Panc1 (cell line): ENCODE measurements at regions not wholly inside any gene's neighbourhood (a gene's known extent, or its start where the extent isn't known, plus 50 kb on each side); places are given as distances from the start of the nearest gene placed in this dataset.

Source experiments
- ATAC-seq: fragments of 200-7000 bp; cut with Tn5 transposase; 2 replicates; pipeline ENCODE4 v1.9.1; 2020; ENCODE audit warnings: mild to moderate bottlenecking, moderate library complexity
- BruUV-seq: library from RNA; stranded (reverse); fragments of 400-500 nt; replicated peaks from 2 replicates; lab custom pipeline; 2021; lab: Mats Ljungman, UMichigan
- CTCF ChIA-PET: fragments of 300-600 bp; sonication (Branson Sonifier 250); formaldehyde crosslinking; loops from one replicate; lab custom pipeline; 2022; ENCODE audit warnings: antibody characterized with exemption; lab: Charles Lee
- POLR2A ChIA-PET: fragments of 300-600 bp; sonication (Branson Sonifier 250); formaldehyde crosslinking; loops from one replicate; lab custom pipeline; 2022; ENCODE audit warnings: antibody characterized with exemption; lab: Charles Lee
- DNase-seq: peaks from one replicate; pipeline ENCODE4 v3.0.0-alpha.2; 2010; ENCODE audit warnings: low read depth, low spot score
- H3K27ac ChIP-seq: 2 replicates; pipeline ENCODE4 v1.5.1; 2011; ENCODE audit warnings: mild to moderate bottlenecking, low read length, inconsistent platforms
- H3K27me3 ChIP-seq: fragments of 200-500 bp; sonication (Bioruptor generic); 2 replicates; pipeline ENCODE4 v1.6.0; 2014; ENCODE audit warnings: low read length, inconsistent platforms; ENCODE audit not compliant: control insufficient read depth, insufficient read depth
- H3K36me3 ChIP-seq: fragments of 200-500 bp; sonication (Bioruptor generic); 2 replicates; pipeline ENCODE4 v1.5.1; 2014; ENCODE audit warnings: inconsistent platforms, mild to moderate bottlenecking, low read length, moderate library complexity; ENCODE audit not compliant: control insufficient read depth, insufficient read depth
- H3K4me1 ChIP-seq: 2 replicates; pipeline ENCODE4 v1.5.1; 2011; ENCODE audit warnings: inconsistent platforms, mild to moderate bottlenecking, low read length, moderate library complexity; ENCODE audit not compliant: control insufficient read depth, insufficient read depth
- H3K4me3 ChIP-seq, 2 experiments: 2 replicates each; pipeline ENCODE4 v1.5.1; 2011 to 2012; ENCODE audit warnings: low read depth in 2 of 2, low read length in 2 of 2, mild to moderate bottlenecking in 2 of 2, inconsistent platforms in 1 of 2, moderate library complexity in 1 of 2
- H3K9me3 ChIP-seq: fragments of 200-500 bp; sonication (Bioruptor generic); 2 replicates; pipeline ENCODE4 v1.5.1; 2014; ENCODE audit warnings: low read depth, mild to moderate bottlenecking, inconsistent platforms, low read length, moderate library complexity; ENCODE audit not compliant: control insufficient read depth, insufficient read depth
- POLR2AphosphoS5 ChIP-seq: IDR thresholded peaks from 2 replicates; pipeline ENCODE4 v1.6.1; 2012; ENCODE audit warnings: mild to moderate bottlenecking, low read depth, low read length, moderate library complexity
- SIN3A ChIP-seq: IDR thresholded peaks from 2 replicates; pipeline ENCODE4 v1.6.1; 2012; ENCODE audit warnings: low read depth, mild to moderate bottlenecking, low read length, moderate library complexity, borderline replicate concordance; ENCODE audit not compliant: insufficient read depth
- TCF7L2 ChIP-seq: IDR thresholded peaks from 2 replicates; pipeline ENCODE4 v1.6.1; 2011; ENCODE audit warnings: mild to moderate bottlenecking, low read depth, low read length, inconsistent platforms
- in situ Hi-C: cut with HindIII; loops from 2 replicates; pipeline ENCODE4 v1.10.0; 2016; ENCODE audit warnings: low sequenced_read_pairs, low pct_unique_long_range_greater_than_20kb
- intact Hi-C: fragments of 100-400 bp; cut with micrococcal nuclease; formaldehyde crosslinking; loops from one replicate; pipeline ENCODE4 v1.10.0; 2022; ENCODE audit not compliant: unreplicated experiment
- TF ChIP-seq, protein P1 (sequence below): fragments of 450-650 bp; IDR thresholded peaks from 2 replicates; pipeline ENCODE4 v1.5.1; 2017; ENCODE audit warnings: mild to moderate bottlenecking
- TF ChIP-seq, protein P2 (sequence below), 2 experiments: IDR thresholded peaks; 2 replicates each; pipeline ENCODE4 v1.6.1; 2011 to 2012; ENCODE audit warnings: low read depth in 2 of 2, control low read depth in 1 of 2, low read length in 1 of 2, mild to moderate bottlenecking in 1 of 2, moderate library complexity in 1 of 2; ENCODE audit not compliant: insufficient read depth in 1 of 2

DNA sequence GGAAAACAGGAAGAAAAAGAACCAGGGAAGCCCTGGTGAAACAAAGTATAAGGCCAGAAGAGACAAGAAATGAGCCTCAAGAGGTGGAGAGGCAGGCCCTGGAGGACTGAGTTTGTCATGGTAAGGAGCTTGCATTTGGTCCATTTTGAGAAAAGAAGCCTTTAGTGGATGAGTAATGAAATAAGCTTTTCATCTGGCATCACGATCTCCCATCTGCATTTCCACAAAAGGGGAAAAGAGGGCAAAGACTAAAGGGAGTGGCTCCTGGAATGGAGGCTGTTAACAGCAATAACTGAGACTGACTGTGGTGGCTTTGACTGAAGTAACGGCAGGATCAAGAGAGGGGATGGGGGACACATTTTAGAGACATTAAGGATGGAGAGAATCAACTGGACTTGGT is 148.8 kb upstream of the NBEA start:
- Histone ChIP-seq H3K4me3 (no peak overlapping the region), H3K4me1 (no peaks in the 10 kb centered on the region), H3K36me3 (no peaks in the 10 kb centered on the region), H3K9me3 (no peaks in the 10 kb centered on the region), H3K27me3 (no peaks in the 10 kb centered on the region), H3K27ac (no peak overlapping the region)
- no peak for ATAC-seq
- TF ChIP-seq SIN3A (no peak), POLR2AphosphoS5 (no peak), TCF7L2 (no peak)
- TF ChIP-seq, protein P1, sequence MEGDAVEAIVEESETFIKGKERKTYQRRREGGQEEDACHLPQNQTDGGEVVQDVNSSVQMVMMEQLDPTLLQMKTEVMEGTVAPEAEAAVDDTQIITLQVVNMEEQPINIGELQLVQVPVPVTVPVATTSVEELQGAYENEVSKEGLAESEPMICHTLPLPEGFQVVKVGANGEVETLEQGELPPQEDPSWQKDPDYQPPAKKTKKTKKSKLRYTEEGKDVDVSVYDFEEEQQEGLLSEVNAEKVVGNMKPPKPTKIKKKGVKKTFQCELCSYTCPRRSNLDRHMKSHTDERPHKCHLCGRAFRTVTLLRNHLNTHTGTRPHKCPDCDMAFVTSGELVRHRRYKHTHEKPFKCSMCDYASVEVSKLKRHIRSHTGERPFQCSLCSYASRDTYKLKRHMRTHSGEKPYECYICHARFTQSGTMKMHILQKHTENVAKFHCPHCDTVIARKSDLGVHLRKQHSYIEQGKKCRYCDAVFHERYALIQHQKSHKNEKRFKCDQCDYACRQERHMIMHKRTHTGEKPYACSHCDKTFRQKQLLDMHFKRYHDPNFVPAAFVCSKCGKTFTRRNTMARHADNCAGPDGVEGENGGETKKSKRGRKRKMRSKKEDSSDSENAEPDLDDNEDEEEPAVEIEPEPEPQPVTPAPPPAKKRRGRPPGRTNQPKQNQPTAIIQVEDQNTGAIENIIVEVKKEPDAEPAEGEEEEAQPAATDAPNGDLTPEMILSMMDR, result no peak
- TF ChIP-seq, protein P2, sequence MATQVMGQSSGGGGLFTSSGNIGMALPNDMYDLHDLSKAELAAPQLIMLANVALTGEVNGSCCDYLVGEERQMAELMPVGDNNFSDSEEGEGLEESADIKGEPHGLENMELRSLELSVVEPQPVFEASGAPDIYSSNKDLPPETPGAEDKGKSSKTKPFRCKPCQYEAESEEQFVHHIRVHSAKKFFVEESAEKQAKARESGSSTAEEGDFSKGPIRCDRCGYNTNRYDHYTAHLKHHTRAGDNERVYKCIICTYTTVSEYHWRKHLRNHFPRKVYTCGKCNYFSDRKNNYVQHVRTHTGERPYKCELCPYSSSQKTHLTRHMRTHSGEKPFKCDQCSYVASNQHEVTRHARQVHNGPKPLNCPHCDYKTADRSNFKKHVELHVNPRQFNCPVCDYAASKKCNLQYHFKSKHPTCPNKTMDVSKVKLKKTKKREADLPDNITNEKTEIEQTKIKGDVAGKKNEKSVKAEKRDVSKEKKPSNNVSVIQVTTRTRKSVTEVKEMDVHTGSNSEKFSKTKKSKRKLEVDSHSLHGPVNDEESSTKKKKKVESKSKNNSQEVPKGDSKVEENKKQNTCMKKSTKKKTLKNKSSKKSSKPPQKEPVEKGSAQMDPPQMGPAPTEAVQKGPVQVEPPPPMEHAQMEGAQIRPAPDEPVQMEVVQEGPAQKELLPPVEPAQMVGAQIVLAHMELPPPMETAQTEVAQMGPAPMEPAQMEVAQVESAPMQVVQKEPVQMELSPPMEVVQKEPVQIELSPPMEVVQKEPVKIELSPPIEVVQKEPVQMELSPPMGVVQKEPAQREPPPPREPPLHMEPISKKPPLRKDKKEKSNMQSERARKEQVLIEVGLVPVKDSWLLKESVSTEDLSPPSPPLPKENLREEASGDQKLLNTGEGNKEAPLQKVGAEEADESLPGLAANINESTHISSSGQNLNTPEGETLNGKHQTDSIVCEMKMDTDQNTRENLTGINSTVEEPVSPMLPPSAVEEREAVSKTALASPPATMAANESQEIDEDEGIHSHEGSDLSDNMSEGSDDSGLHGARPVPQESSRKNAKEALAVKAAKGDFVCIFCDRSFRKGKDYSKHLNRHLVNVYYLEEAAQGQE (IDR thresholded peaks at IDR 0.05; ENCODE audit: insufficient read depth in 1 of 2, low read depth in 2 of 2, low read length in 1 of 2), result no peak
- in situ Hi-C loops (no loop called here), intact Hi-C loops (no loop called here)
- ChIA-PET POLR2A (no interaction called here), CTCF (no interaction called here)
- DNase-seq, result no peak
- no TSS peak for BruUV-seq

DNA sequence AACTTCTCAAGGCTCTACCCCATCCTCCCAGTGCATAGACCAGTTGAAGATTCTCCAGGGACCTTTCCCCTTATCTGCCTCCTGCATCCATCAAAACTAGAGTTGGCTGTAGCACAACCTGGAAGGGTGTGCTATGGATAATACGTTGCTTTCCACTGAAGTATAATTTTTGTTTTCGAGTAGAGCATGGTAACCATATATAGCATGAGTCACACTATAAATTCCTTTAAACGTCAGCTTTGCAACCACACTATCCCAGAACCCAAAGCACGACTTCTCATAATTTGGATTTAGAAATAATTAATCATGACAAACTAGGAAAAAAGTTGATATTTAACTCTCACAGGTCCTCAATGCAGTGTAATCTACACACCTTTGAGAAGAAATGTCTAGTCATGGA is 138.3 kb upstream of the NBEA start:
- ChIA-PET CTCF (no interaction called here), POLR2A (no interaction called here)
- in situ Hi-C loops (no loop called here), intact Hi-C loops (no loop called here)
- no peak overlapping the region for H3K27ac ChIP-seq
- TF ChIP-seq, protein P2 (IDR thresholded peaks at IDR 0.05; ENCODE audit: insufficient read depth in 1 of 2, low read depth in 2 of 2, low read length in 1 of 2), result no peak
- no peak for TF ChIP-seq POLR2AphosphoS5
- no peak for TF ChIP-seq SIN3A
- TF ChIP-seq TCF7L2, result no peak
- no peaks in the 10 kb centered on the region for H3K9me3 ChIP-seq
- no peak for DNase-seq
- H3K36me3 ChIP-seq, result no peaks in the 10 kb centered on the region
- ATAC-seq, result no peak
- H3K27me3 ChIP-seq, result no peaks in the 10 kb centered on the region
- no TSS peak for BruUV-seq
- H3K4me1 ChIP-seq, result no peaks in the 10 kb centered on the region
- no peak overlapping the region for H3K4me3 ChIP-seq
